Rectal smooth muscle tissue (tissue), 1 donor: ENCODE measurements at regions not wholly inside any gene's neighbourhood (a gene's known extent, or its start where the extent isn't known, plus 50 kb on each side); places are given as distances from the start of the nearest gene placed in this dataset.
"Not testable (repeated sequence)": the region's sequence is repeated elsewhere in the genome, so short reads cannot be mapped to it uniquely, and the experiment has no call there.

Experiments used
- H3K27ac ChIP-seq: one replicate; pipeline ENCODE4 v1.7.0; 2013; ENCODE audit warnings: low read depth, low read length, inconsistent platforms
- H3K27me3 ChIP-seq: one replicate; pipeline ENCODE4 v1.7.0; 2013; ENCODE audit warnings: low read length; ENCODE audit not compliant: control insufficient read depth, insufficient read depth
- H3K36me3 ChIP-seq: one replicate; pipeline ENCODE4 v1.7.0; 2013; ENCODE audit warnings: low read length; ENCODE audit not compliant: control insufficient read depth, insufficient read depth
- H3K4me1 ChIP-seq: one replicate; pipeline ENCODE4 v1.7.0; 2013; ENCODE audit warnings: low read length; ENCODE audit not compliant: control insufficient read depth, insufficient read depth
- H3K4me3 ChIP-seq: one replicate; pipeline ENCODE4 v1.7.0; 2013; ENCODE audit warnings: low read length
- H3K9ac ChIP-seq: one replicate; pipeline ENCODE4 v1.7.0; 2013; ENCODE audit warnings: low read length

DNA sequence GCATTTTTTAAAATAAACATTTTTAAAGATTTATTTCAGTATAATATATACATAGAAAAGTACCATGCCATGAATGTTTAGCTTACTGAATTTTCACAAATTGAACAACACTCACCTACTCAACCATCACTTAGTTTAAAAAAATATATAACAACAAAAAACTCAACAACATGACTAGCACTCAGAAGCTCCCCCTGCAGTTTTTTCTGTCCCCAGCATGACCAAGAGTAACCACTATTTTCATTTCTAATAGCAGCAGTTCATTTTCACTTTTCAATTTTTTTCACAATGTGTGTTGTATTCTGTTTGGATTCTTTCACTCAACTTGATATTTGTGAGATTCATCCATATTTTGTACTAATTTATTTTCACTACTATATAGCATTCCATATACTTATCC lies 162.3 kb upstream of the POGK start:
- H3K27me3 ChIP-seq: no peaks in the 10 kb centered on the region
- H3K4me3 ChIP-seq: no peak overlapping the region
- H3K27ac ChIP-seq: no peak overlapping the region
- no peaks in the 10 kb centered on the region for H3K36me3 ChIP-seq
- no peaks in the 10 kb centered on the region for H3K4me1 ChIP-seq
- H3K9ac ChIP-seq: no peak overlapping the region

DNA sequence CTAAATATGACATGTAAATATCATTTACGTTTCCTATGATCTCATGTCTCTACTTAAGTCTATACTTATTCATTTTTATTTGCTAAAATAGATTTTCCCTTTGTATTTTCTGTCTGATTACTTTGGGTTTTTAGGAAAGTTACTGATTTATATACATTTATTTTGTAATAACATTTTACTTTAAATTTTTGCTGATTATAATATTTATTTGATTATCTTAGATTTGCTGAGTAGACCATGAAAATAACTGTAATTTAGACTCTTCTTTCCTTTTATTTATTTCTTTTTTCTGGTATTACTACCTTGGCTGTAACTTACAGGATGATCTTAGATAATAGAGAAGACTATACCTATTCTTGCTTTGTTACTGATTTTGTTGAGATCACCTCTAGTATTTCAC lies 159.9 kb upstream of the POGK start:
- Histone ChIP-seq H3K27ac (no peak overlapping the region), H3K4me1 (no peaks in the 10 kb centered on the region), H3K36me3 (no peaks in the 10 kb centered on the region), H3K9ac (no peak overlapping the region), H3K27me3 (no peaks in the 10 kb centered on the region), H3K4me3 (no peak overlapping the region)

DNA sequence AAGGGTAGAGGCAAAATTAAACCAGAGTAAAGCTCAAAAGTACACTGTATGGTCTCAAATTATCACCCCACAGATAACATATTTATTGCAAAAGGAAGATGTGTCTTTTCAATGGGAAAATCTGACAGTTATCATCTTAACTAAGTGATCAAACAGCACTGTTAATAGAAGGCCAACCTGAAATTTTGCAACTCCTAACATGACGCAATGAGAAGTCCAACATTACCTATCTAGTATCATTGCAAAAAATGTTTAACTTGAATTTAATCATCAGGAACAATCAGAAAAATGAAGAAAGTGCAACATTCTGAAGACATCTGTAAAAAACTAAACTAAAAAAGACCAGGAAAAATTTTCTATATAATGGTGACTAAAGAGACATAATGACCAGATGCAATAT lies 156.7 kb upstream of the POGK start:
- H3K4me3 ChIP-seq: no peak overlapping the region
- H3K27me3 ChIP-seq: no peaks in the 10 kb centered on the region
- H3K36me3 ChIP-seq: no peaks in the 10 kb centered on the region
- H3K27ac ChIP-seq: no peak overlapping the region
- H3K4me1 ChIP-seq: no peaks in the 10 kb centered on the region
- H3K9ac ChIP-seq: no peak overlapping the region

DNA sequence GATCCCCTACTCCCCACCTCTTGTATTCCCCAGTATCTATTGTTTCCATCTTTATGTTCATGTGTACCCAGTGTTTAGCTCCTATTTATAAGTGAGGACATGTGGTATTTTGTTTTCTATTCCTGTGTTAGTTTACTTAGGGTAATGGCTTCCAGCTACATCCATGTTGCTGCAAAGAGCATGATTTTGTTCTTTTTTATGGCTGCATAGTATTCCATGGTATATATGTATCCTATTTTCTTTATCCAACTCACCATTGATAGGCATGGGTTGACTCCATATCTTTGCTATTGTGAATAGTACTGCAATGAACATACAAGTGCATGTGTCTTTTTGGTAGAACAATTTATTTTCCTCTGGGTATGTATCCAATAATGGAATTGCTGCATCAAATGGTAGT lies 154.6 kb upstream of the POGK start:
- H3K4me1 ChIP-seq, H3K27me3 ChIP-seq, H3K9ac ChIP-seq, H3K36me3 ChIP-seq, H3K27ac ChIP-seq, H3K4me3 ChIP-seq: not testable (repeated sequence)

DNA sequence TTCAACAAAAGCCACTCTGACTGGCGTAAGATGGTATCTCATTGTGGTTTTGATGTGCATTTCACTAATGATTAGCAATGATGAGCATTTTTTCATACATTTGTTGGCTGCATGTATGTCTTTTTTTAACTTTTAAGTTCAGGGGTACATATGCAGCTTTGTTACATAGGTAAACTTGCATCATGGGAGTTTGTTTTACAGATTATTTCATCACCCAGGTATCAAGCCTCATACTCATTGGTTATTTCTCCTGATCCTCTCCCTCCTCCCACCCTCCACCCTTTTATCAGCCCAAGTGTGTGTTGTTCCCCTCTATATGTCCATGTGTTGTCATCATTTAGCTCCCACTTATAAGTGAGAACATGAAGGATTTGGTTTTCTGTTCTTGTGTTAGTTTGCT lies 154.1 kb upstream of the POGK start:
- no peak overlapping the region for H3K4me3 ChIP-seq
- no peaks in the 10 kb centered on the region for H3K4me1 ChIP-seq
- H3K9ac ChIP-seq: no peak overlapping the region
- no peaks in the 10 kb centered on the region for H3K36me3 ChIP-seq
- no peaks in the 10 kb centered on the region for H3K27me3 ChIP-seq
- no peak overlapping the region for H3K27ac ChIP-seq

DNA sequence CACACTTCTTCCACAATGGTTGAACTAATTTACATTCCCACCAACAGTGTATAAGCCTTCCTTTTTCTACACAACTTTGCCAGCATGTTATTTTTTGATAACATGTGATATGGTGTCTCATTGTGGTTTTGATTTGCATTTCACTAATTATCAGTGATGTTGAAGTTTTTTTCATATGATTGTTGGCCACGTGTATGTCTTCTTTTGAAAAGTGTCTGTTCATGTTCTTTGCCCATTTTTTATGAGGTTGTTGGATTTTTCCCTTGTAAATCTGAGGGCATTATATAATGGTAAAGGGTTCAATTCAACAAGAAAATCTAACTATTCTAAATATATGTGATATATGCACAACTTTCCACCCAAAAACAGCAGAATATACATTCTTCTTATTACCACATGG lies 153.4 kb upstream of the POGK start:
- not testable (repeated sequence) for H3K4me1 ChIP-seq, H3K4me3 ChIP-seq, H3K27me3 ChIP-seq, H3K9ac ChIP-seq, H3K36me3 ChIP-seq, H3K27ac ChIP-seq

DNA sequence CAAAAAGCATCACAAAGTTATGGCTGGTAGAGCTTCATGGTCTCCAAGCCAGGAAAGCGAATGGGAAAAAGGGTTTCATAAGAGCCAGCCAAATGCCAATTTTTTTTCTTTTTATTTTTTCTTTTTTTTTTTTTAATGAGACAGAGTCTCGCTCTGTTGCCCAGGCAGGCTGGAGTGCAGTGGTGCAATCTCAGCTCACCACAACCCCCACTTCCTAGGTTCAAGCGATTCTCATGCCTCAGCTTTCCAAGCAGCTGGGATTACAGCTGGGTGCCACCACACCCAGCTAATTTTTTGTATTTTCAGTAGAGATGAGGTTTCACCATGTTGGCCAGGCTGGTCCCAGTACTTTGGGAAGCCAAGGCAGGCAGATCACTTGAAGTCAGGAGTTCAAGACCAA lies 148.7 kb upstream of the POGK start:
- not testable (repeated sequence) for H3K27ac ChIP-seq, H3K9ac ChIP-seq, H3K27me3 ChIP-seq, H3K4me1 ChIP-seq, H3K36me3 ChIP-seq, H3K4me3 ChIP-seq

DNA sequence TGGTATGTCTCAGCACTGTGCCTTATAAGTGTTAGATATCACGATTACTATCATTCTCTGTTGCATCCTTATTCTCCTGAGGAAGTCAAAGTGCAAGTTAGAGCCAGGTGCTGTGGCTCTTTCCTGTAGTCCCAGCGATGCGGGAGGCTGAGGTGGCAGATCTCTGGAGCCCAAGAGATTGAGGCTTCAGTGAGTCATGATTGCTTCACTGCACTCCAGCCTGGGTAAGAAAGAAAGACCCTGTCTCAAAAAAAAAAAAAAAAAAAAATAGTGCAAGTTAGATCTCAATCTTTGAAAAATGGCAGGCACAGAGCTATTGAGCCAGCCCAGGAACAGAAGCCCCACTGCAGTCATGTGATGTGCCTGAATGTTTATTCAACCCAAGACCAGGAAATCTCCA lies 147.8 kb upstream of the POGK start:
- Histone ChIP-seq H3K27me3 (no peaks in the 10 kb centered on the region), H3K36me3 (no peaks in the 10 kb centered on the region), H3K27ac (no peak overlapping the region), H3K9ac (no peak overlapping the region), H3K4me3 (no peak overlapping the region), H3K4me1 (no peaks in the 10 kb centered on the region)

DNA sequence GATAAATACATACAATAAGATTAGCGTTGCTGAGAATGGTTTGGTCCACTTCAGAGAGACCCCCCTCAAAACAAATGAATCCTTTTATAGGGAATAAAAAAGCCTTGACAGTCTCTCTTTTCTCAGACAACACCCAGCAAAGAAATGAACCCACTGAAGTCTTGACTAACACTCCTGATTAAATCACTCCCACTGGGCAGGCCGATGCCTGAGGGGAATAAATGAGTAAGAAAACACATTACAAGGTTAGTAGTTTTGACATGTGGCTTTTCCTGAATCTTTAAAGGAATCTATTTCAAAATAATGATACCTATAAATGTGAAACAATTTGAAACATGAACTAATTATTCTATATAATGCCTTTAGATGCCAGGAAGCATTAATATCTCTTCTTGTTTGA lies 146.9 kb upstream of the POGK start:
- H3K4me1 ChIP-seq: no peaks in the 10 kb centered on the region
- H3K36me3 ChIP-seq: no peaks in the 10 kb centered on the region
- no peak overlapping the region for H3K27ac ChIP-seq
- no peak overlapping the region for H3K4me3 ChIP-seq
- no peaks in the 10 kb centered on the region for H3K27me3 ChIP-seq
- H3K9ac ChIP-seq: no peak overlapping the region

DNA sequence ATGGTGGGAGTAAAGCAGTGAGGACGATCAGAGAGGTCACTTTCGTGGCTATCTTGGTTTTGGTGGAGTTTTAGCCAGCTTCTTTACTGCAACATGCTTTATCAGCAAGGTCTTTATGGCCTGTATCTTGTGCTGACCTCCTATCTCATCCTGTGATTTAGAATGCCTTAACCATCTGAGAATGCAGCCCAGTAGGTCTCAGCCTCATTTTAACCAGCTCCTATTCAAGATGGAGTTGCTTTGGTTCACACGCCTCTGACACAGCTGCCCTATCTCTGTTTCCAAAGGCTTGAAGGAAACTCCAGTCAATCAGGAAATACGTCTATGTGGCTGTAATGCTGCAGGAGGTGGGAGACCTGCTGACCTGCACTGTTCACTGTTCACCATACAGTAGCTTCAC lies 146.1 kb upstream of the POGK start:
- Histone ChIP-seq H3K9ac (no peak overlapping the region), H3K27ac (no peak overlapping the region), H3K36me3 (no peaks in the 10 kb centered on the region), H3K4me3 (no peak overlapping the region), H3K4me1 (no peaks in the 10 kb centered on the region), H3K27me3 (no peaks in the 10 kb centered on the region)

DNA sequence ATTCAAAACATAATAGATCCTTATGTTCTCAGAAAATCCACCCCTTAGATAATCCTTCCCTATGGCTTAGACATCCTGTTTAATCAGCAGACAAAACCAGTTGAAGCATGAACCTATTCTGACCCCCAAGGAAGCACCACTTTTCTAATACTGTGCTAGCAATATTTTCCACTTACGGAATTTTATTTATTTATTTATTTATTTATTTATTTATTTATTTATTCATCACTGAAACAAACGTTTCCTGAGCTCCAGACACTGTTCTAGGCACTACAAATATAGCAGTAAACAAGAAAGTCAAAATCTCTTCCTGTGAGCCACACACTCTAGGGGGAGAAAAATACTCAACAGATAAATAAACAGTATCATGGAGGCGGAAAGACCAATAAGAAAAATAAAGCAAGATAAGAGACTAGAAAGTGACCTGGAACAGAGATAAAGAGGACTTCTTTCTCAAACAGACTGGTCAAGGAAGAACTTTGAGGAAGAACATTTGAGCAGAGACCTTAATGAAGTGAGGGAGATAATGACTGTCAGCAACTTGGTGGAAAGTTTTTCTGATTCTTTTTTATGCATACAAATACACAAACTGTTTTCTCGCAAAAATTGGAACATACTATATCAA lies 145.5 kb upstream of the POGK start:
- no peak overlapping the region for H3K9ac ChIP-seq
- H3K27ac ChIP-seq: no peak overlapping the region
- no peaks in the 10 kb centered on the region for H3K4me1 ChIP-seq
- no peak overlapping the region for H3K4me3 ChIP-seq
- no peaks in the 10 kb centered on the region for H3K36me3 ChIP-seq
- H3K27me3 ChIP-seq: no peaks in the 10 kb centered on the region

DNA sequence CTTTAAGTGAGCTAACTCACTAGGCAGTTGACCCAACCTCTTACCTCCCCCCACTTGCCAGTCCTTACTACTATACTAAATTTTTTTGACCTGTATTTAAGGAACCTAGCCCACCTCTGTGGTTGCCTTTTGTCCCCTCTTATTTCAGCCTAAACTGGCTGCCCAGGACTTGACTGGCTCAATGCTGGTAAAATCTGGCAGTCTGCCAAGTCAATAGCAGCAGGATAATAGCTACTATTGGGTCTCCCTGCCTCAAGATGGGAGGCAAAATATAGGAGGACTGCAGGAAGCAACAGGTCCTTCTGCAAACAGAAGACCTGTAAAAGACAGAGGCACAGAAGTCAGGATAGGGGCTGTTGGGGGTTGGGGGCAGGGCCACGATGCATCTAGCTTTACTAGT lies 144.2 kb upstream of the POGK start:
- Histone ChIP-seq H3K27ac (no peak overlapping the region), H3K27me3 (no peaks in the 10 kb centered on the region), H3K4me1 (no peaks in the 10 kb centered on the region), H3K4me3 (no peak overlapping the region), H3K9ac (no peak overlapping the region), H3K36me3 (no peaks in the 10 kb centered on the region)

DNA sequence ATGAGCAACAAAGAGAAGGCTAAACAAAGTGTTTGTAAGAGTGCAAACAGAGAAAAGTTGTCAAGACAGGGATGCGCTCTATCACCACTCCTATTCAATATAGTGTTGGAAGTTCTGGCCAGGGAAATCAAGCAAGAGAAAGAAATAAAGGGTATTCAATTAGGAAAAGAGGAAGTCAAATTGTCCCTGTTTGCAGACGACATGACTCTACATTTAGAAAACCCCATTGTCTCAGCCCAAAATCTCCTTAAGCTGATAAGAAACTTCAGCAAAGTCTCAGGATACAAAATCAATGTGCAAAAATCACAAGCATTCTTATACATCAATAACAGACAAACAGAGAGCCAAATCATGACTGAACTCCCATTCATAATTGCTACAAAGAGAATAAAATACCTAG lies 143.4 kb upstream of the POGK start:
- not testable (repeated sequence) for H3K27ac ChIP-seq

More for the DNA sequence above, 143.4 kb upstream of the POGK start:
- H3K27me3 ChIP-seq, H3K4me3 ChIP-seq, H3K9ac ChIP-seq, H3K36me3 ChIP-seq, H3K4me1 ChIP-seq: not testable (repeated sequence)
